PC-9 (cell line): ENCODE measurements at regions not wholly inside any gene's neighbourhood (a gene's known extent, or its start where the extent isn't known, plus 50 kb on each side); places are given as distances from the start of the nearest gene placed in this dataset.

Experiments
- BruUV-seq: library from RNA; stranded (reverse); fragments of 400-500 nt; replicated peaks from 2 replicates; lab custom pipeline; 2021; lab: Mats Ljungman, UMichigan
- CTCF ChIA-PET: fragments of 300-600 bp; sonication (Branson Sonifier 250); formaldehyde crosslinking; loops from one replicate; lab custom pipeline; 2022; ENCODE audit warnings: antibody characterized with exemption; lab: Charles Lee
- POLR2A ChIA-PET: fragments of 300-600 bp; sonication (Branson Sonifier 250); formaldehyde crosslinking; loops from one replicate; lab custom pipeline; 2022; ENCODE audit warnings: antibody characterized with exemption; ENCODE audit not compliant: unreplicated experiment; lab: Charles Lee
- DNase-seq, 2 experiments: peaks; one replicate each; pipeline versions ENCODE4 v3.0.0 to v3.0.0-alpha.2; 2015 to 2022; ENCODE audit warnings: mixed read lengths in 1 of 2
- H2AFZ ChIP-seq: fragments of 200-600 bp; sonication (generic); 2 replicates; pipeline ENCODE4 v1.8.1; 2017; ENCODE audit warnings: antibody characterized with exemption
- H3F3A ChIP-seq: fragments of 200-600 bp; sonication (generic); 2 replicates; pipeline ENCODE4 v1.8.1; 2017; ENCODE audit warnings: antibody characterized with exemption, mild to moderate bottlenecking, low read depth; ENCODE audit not compliant: insufficient read depth
- H3K27ac ChIP-seq: fragments of 200-600 bp; sonication (generic); 2 replicates; pipeline ENCODE4 v1.6.1; 2016; ENCODE audit warnings: mixed run types
- H3K27me3 ChIP-seq: fragments of 200-600 bp; sonication (generic); 2 replicates; pipeline ENCODE4 v1.6.1; 2016; ENCODE audit warnings: low read depth, mixed run types; ENCODE audit not compliant: insufficient read depth
- H3K36me3 ChIP-seq: fragments of 200-600 bp; sonication (generic); 2 replicates; pipeline ENCODE4 v1.6.1; 2016; ENCODE audit warnings: low read depth, mixed run types
- H3K4me1 ChIP-seq: fragments of 200-600 bp; sonication (generic); replicated peaks from 2 replicates; pipeline ENCODE4 v1.6.1; 2016; ENCODE audit warnings: mixed run types; ENCODE audit not compliant: insufficient read depth
- H3K4me2 ChIP-seq: fragments of 200-600 bp; sonication (generic); 2 replicates; pipeline ENCODE4 v1.6.1; 2017; ENCODE audit warnings: mixed run types
- H3K4me3 ChIP-seq: fragments of 200-600 bp; sonication (generic); 2 replicates; pipeline ENCODE4 v1.6.1; 2016; ENCODE audit warnings: mixed run types
- H3K79me2 ChIP-seq: fragments of 200-600 bp; sonication (generic); 2 replicates; pipeline ENCODE4 v1.6.1; 2017; ENCODE audit warnings: low read depth, mixed run types
- H3K9me2 ChIP-seq: fragments of 200-600 bp; sonication (generic); 2 replicates; pipeline ENCODE4 v1.8.1; 2017; ENCODE audit warnings: mild to moderate bottlenecking; ENCODE audit not compliant: insufficient read depth
- H3K9me3 ChIP-seq: fragments of 200-600 bp; sonication (generic); 2 replicates; pipeline ENCODE4 v1.8.1; 2016; ENCODE audit warnings: low read depth; ENCODE audit not compliant: insufficient read depth
- H4K20me1 ChIP-seq: fragments of 200-600 bp; sonication (generic); 2 replicates; pipeline ENCODE4 v1.8.1; 2017; ENCODE audit not compliant: insufficient read depth
- CTCF ChIP-seq: fragments of 200-600 bp; sonication (generic); conservative IDR thresholded peaks from 2 replicates; pipeline ENCODE4 v1.6.1; 2017; ENCODE audit warnings: mixed run types, antibody characterized with exemption, mild to moderate bottlenecking, moderate library complexity
- EZH2 ChIP-seq: fragments of 200-600 bp; sonication (generic); IDR thresholded peaks from 2 replicates; pipeline ENCODE4 v1.8.0; 2017; ENCODE audit warnings: antibody characterized with exemption, low read depth
- intact Hi-C: fragments of 100-400 bp; cut with micrococcal nuclease; formaldehyde crosslinking; loops from one replicate; pipeline ENCODE4 v1.10.0; 2022; ENCODE audit not compliant: unreplicated experiment

- H3K27ac ChIP-seq = no peak overlapping the region
- BruUV-seq = no TSS peak
- H3K36me3 ChIP-seq = no peaks in the 10 kb centered on the region
- H3K9me3 ChIP-seq = no peaks in the 10 kb centered on the region
- no peaks in the 10 kb centered on the region for H3K9me2 ChIP-seq
- H3K4me3 ChIP-seq = no peak overlapping the region
- ChIA-PET POLR2A (no interaction called here), CTCF (no interaction called here)
- H2AFZ ChIP-seq = no peak overlapping the region
- intact Hi-C loops = no loop called here
- no peak overlapping the region for H3K4me2 ChIP-seq
- DNase-seq = no peak
- no peak for TF ChIP-seq EZH2
- TF ChIP-seq CTCF = no peak
- H3K79me2 ChIP-seq = no peaks in the 10 kb centered on the region
- H3F3A ChIP-seq = no peaks in the 10 kb centered on the region
- H4K20me1 ChIP-seq = no peaks in the 10 kb centered on the region
- no peaks in the 10 kb centered on the region for H3K4me1 ChIP-seq
- H3K27me3 ChIP-seq = no peaks in the 10 kb centered on the region
Observed at GRCh38 chr4:131046821-131047220, 1950.9 kb downstream of the C4orf33 start.

- Histone ChIP-seq H3K9me3 (no peaks in the 10 kb centered on the region), H3K36me3 (no peaks in the 10 kb centered on the region), H3K4me3 (no peak overlapping the region), H3K4me2 (no peak overlapping the region), H3K79me2 (no peaks in the 10 kb centered on the region), H3K27me3 (no peaks in the 10 kb centered on the region), H3F3A (no peaks in the 10 kb centered on the region), H3K27ac (no peak overlapping the region), H3K9me2 (no peaks in the 10 kb centered on the region), H4K20me1 (no peaks in the 10 kb centered on the region), H2AFZ (no peak overlapping the region), H3K4me1 (no peaks in the 10 kb centered on the region)
- no TSS peak for BruUV-seq
- no peak for TF ChIP-seq CTCF
- no peak for TF ChIP-seq EZH2
- ChIA-PET POLR2A (no interaction called here), CTCF (no interaction called here)
- intact Hi-C loops = no loop called here
- DNase-seq = no peak
Observed at GRCh38 chr4:131052646-131053045, 1956.7 kb downstream of the C4orf33 start.

- no peak overlapping the region for H2AFZ ChIP-seq
- ChIA-PET POLR2A (no interaction called here), CTCF (no interaction called here)
- no peaks in the 10 kb centered on the region for H3K9me2 ChIP-seq
- no peak for DNase-seq
- no peak overlapping the region for H3K27ac ChIP-seq
- no peaks in the 10 kb centered on the region for H3K9me3 ChIP-seq
- no peaks in the 10 kb centered on the region for H3K4me1 ChIP-seq
- no peaks in the 10 kb centered on the region for H3F3A ChIP-seq
- no peak for TF ChIP-seq CTCF
- H3K79me2 ChIP-seq = no peaks in the 10 kb centered on the region
- no TSS peak for BruUV-seq
- H3K4me3 ChIP-seq = no peak overlapping the region
- no peaks in the 10 kb centered on the region for H3K36me3 ChIP-seq
- intact Hi-C loops = no loop called here
- no peaks in the 10 kb centered on the region for H4K20me1 ChIP-seq
- H3K4me2 ChIP-seq = no peak overlapping the region
- no peaks in the 10 kb centered on the region for H3K27me3 ChIP-seq
Observed at GRCh38 chr4:131054489-131055019, 1958.6 kb downstream of the C4orf33 start.
